ENCODE measurements at regions not wholly inside any gene's neighbourhood (a gene's known extent, or its start where the extent isn't known, plus 50 kb on each side); places are given as distances from the start of the nearest gene placed in this dataset.
"Not testable (repeated sequence)": the region's sequence is repeated elsewhere in the genome, so short reads cannot be mapped to it uniquely, and the experiment has no call there.

DNA sequence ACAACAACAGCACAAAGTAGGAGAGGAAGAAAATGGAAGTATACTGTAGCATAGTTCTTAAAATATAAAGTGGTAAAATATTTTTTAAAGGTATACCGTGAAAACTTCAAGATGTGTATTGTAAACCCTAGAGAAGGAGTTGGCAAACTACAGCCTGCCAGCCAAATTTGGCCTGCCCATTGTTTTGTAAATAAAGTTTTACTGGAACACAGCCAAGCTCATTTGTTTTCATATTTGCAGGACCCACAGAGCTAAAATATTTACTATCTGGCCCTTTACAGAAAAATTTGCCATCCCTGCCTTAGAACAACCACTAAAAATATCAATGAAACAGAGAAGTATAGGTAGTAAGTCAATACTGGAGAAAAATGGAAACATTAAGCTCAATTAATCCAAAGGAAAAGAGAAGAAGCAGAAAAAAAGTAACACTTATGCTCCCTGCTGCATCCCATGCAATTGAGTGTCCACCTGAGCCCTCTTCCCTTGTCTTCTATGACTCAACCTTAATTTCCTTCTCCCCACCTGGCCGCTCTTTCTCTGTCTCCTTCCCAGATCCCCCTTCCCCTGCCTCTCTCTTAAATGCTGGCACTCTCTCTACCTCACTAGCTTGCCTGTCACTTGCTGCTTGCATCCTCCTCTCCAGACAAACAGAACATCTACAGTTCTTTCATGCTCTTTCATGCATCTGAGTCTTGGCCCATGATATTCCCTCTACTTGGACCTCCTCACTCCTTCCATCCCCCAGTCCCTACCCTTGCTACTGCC lies 50.6 kb upstream of the FER start:
- DNase-seq = no peak

GRCh38 chr5:108696407-108696806 lies 51.3 kb upstream of the FER start:
- DNase-seq = no peak

GRCh38 chr5:108688485-108688884 lies 59.2 kb upstream of the FER start:
- DNase-seq = no peak

DNA sequence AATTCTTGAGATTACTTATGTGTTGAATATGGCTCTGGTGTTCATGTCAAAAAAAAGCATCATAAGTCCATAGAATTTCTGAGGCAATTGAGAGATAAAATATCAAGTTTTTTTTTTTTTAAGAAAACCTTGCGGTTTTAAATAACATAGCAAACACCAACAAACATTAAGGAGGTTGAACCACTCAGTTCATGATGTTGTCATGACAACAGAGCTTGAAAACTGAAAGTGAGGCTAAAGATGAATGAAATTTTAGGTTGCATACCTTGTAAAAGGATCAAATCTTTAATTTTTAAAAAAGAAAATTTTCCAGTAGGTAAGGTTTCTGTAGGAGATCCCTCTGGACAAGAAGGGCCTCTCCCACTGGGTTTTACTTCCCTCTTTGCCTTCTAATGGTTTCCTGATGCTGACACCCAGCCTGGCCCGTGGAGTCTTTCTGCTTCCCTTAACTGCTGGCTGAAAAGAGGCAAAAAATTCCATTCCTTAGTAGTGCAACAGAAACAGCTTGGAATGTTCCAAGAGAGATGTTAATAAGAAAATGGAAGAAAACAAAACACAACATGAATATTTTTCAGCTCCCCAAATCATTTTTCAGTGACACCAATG lies 60.0 kb upstream of the FER start:
- no peak for DNase-seq

DNA sequence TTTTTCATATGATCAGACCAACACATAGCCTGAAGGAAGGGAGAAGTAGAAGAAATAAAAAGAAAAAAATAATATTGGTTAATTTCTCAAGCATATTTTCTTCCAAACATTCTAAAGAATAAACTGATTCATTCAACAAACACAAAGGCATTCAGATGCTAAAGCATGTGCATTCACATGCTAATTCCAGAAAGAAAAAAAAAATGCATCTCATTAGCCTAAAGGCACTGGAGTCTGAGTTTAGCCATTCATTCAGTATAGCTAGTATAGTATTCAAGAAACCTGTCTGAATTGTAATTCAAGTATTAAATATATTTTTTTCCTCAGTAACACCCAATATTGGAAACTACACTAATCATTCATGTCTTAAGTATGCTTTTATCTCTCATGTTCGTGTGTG lies 61.0 kb upstream of the FER start:
- DNase-seq = no peak

DNA sequence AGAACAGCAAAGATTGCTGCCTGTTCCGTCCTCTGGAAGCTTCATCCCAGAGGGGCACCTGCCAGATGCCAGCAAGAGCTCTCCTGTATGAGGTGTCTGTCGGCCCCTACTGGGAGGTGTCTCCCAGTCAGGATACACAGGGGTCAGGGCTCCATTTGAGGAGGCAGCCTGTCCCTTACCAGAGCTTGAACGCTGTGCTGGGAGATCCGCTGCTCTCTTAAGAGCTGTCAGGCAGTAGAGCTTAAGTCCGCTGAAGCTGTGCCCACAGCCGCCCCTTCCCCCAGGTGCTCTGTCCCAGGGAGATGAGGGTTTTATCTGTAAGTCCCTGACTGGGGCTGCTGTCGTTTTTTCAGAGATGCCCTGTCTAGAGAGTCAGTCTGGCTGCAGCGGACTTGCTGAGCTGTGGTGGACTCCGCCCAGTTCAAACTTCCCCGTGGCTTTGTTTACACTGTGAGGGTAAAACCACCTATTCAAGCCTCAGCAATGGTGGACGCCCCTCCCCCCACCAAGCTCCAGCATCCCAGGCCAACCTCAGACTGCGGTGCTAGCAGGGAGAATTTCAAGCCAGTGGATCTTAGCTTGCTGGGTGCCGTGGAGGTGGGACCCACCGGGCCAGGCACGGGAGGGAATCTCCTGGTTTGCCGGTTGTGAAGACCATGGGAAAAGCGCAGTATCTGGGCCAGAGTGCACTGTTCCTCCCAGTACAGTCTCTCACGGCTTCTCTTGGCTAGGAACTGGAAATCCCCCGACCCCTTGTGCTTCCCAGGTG lies 62.1 kb upstream of the FER start:
- not testable (repeated sequence) for DNase-seq

GRCh38 chr5:108681079-108681921 lies 66.4 kb upstream of the FER start:
- peak; percentile 1 for DNase-seq

GRCh38 chr5:108678091-108678490 lies 69.6 kb upstream of the FER start:
- DNase-seq = no peak

DNA sequence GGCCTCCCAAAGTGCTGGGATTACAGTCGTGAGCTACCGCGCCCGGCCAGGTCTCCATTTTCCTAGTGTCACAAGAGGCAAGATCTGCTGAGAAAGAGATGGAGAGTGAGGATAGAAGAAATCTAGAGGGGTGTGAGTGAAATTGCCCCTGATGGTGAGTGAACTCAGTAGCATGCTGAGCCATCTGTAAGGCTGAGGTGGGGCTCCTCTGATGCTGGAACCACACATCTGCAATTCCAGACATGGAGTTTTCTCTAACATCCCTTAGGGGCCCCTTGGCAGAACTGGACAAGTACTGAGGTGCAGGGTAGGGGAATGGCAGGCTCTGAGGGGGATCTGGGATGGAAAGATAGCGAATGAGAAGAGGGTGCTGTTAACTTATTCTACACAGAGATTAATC lies 72.0 kb upstream of the FER start:
- no peak for DNase-seq

DNA sequence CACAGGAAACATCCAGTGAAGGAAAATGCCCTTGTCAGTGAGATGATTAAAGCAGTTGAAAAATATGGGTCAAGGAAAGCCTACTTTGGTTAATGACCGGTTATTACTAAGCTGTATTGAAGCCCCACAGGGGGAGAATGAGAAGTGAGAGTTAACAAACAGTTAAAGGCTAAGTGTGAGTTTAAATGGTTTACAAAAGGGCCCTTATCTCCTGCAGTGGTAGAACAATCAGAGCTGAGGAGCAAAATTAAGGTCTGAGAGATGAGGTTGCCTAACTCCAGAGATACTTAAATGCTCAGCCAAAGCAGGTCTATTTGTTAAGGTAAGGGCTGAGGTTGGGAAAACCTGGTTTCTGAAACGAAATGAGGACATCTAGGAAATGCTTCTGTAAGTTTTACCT lies 75.1 kb upstream of the FER start:
- DNase-seq = no peak

- no peak for DNase-seq
Observed at GRCh38 chr5:108670591-108671289, 77.0 kb upstream of the FER start.

DNA sequence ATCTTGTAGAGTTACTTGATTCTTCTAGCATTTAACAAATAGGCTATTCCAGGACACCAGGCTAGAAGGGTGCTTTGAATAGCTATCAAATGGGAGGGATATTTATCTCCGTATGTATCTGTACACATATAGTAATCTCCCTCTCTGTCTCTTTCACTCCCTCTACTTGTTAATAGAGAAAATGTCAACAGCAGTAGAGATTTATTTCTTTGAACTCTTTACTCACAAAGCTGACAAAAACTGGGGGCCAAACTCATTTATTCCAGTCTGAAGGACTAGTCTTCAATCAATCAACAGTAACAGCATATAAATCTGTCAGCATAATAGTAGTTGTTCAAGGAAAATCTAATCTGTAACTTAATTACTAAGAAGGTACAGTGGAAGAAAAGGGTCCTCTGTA lies 78.2 kb upstream of the FER start:
- DNase-seq = no peak

DNA sequence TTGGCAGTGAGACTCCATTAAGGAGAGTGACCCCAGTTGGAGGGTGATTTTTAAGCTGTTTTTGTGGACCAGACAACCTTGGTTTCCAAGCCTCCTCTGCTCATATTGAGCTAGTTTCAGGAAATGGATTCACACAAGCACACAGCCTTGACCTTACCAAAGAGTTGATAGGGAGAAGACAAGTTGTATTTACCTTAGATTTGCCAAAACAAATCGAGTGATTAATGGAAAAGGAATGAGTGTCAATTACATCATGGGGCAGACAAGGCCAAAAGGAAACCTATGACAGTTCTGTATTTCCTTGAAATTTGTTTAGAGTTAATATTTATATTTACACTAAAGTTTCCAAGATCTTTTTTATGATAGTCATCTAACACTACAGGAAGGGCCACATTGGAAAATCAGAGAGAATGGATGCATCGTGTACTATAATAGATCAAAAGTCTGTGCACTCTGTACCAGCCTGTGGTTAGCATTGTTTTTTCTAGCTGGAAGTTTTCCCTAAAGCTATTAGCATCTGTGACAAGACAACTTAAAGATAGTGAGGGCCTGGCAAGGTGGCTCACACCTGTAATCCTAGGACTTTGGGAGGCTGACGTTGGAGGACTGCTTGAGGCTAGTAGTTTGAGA lies 86.0 kb upstream of the FER start:
- no peak for DNase-seq

DNA sequence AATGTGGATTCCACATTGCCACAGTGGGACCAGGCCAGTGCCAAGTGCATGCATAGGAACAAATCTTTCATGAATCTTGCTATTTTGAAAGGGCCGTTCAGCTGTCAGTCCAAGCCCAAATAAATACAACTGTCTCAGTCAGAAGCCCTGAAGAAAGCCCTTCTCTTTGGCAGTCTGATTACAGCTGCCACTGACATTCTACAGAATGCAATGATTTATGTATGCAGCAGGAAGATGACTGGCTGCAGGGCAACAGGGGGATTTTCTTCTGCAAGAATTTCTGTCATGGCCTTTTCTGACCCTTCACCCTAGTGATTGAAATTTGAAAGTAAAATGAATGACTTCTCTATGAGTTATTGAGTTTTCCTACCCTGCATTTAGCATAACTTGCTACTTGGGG lies 86.7 kb upstream of the FER start:
- DNase-seq = no peak

GRCh38 chr5:108660291-108660690 lies 87.4 kb upstream of the FER start:
- no peak for DNase-seq

GRCh38 chr5:108659531-108659930 lies 88.2 kb upstream of the FER start:
- no peak for DNase-seq

- DNase-seq = no peak
Observed at GRCh38 chr5:108655750-108656450, 91.8 kb upstream of the FER start.

GRCh38 chr5:108654051-108654450 lies 93.6 kb upstream of the FER start:
- no peak for DNase-seq

DNA sequence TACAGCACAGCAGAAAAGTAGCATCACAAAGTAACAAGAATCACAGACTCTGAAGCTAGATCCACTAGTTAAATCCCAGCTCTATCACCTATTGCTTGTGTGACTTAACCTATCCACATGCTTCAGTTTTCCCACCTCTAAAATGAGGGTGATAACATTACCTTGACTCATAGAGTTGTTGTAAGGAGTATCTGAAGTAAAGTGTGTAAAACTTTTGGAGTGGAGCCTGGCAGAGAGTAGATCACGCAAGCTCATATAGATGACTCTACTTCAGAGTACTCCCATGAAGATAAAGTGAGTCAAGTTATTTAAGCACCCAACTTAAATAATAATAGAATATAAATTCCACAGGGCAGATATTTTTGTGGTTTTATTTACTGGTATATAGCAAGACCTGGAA lies 94.5 kb upstream of the FER start:
- no peak for DNase-seq

DNA sequence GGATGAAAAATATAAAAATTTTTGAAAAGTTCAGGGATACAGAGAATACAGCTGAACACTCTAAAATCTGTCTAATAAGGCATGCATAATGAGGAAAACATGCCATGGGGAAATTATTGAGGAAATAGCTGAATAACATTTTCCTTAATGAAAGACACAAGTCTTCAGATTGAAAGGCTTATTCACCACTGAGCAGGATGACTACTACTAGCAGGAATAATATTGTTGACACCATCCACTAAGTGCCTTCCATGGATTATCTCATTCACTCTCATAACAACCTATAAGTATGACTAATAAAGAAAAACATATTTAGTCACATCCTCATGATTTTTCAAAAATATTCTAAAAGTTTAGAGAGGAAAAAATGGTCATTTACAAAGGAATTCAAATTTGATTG lies 96.7 kb upstream of the FER start:
- DNase-seq = no peak

- no peak for DNase-seq
Observed at GRCh38 chr5:108649646-108650045, 98.1 kb upstream of the FER start.

Measured in NCI-H1092 (cell line).